ENCODE measurements at regions not wholly inside any gene's neighbourhood (a gene's known extent, or its start where the extent isn't known, plus 50 kb on each side); places are given as distances from the start of the nearest gene placed in this dataset.

- no peaks in the 10 kb centered on the region for H3K27me3 ChIP-seq (ENCODE audit: control insufficient read depth in 1 of 2, insufficient read depth in 2 of 2, low read length in 2 of 2)
- H3K27ac ChIP-seq (ENCODE audit: low read depth in 2 of 2, low read length in 1 of 2), result no peak overlapping the region
- no peak overlapping the region for H3K4me3 ChIP-seq (ENCODE audit: low read depth in 1 of 2, low read length in 2 of 2)
- H3K9me3 ChIP-seq (ENCODE audit: control insufficient read depth in 2 of 2, insufficient read depth in 1 of 2, low read depth in 1 of 2, low read length in 1 of 2), result no peaks in the 10 kb centered on the region
- no peaks in the 10 kb centered on the region for H3K4me1 ChIP-seq (ENCODE audit: control insufficient read depth in 2 of 2, insufficient read depth in 2 of 2, low read length in 1 of 2)
- H3K36me3 ChIP-seq (ENCODE audit: control insufficient read depth in 2 of 2, insufficient read depth in 2 of 2, low read length in 1 of 2), result no peaks in the 10 kb centered on the region
- WGBS, 2 donors, result 74 to 75% methylated on average over 6 of the region's 6 CpGs
Observed at GRCh38 chr10:61124756-61125530, 181.0 kb upstream of the RHOBTB1 start.

- no peaks in the 10 kb centered on the region for H3K27me3 ChIP-seq (ENCODE audit: control insufficient read depth in 1 of 2, insufficient read depth in 2 of 2, low read length in 2 of 2)
- WGBS, 2 donors, result 91 to 93% methylated on average over 2 of the region's 2 CpGs
- no peaks in the 10 kb centered on the region for H3K36me3 ChIP-seq (ENCODE audit: control insufficient read depth in 2 of 2, insufficient read depth in 2 of 2, low read length in 1 of 2)
- H3K27ac ChIP-seq (ENCODE audit: low read depth in 2 of 2, low read length in 1 of 2), result no peak overlapping the region
- no peaks in the 10 kb centered on the region for H3K4me1 ChIP-seq (ENCODE audit: control insufficient read depth in 2 of 2, insufficient read depth in 2 of 2, low read length in 1 of 2)
- H3K9me3 ChIP-seq (ENCODE audit: control insufficient read depth in 2 of 2, insufficient read depth in 1 of 2, low read depth in 1 of 2, low read length in 1 of 2), result no peaks in the 10 kb centered on the region
- no peak overlapping the region for H3K4me3 ChIP-seq (ENCODE audit: low read depth in 1 of 2, low read length in 2 of 2)
Observed at GRCh38 chr10:61120805-61121204, 176.8 kb upstream of the RHOBTB1 start.

GRCh38 chr10:61119573-61119972, 175.6 kb upstream of the RHOBTB1 start:
- Histone ChIP-seq H3K27ac (ENCODE audit: low read depth in 2 of 2, low read length in 1 of 2) (no peak overlapping the region), H3K36me3 (ENCODE audit: control insufficient read depth in 2 of 2, insufficient read depth in 2 of 2, low read length in 1 of 2) (no peaks in the 10 kb centered on the region), H3K4me1 (ENCODE audit: control insufficient read depth in 2 of 2, insufficient read depth in 2 of 2, low read length in 1 of 2) (no peaks in the 10 kb centered on the region), H3K27me3 (ENCODE audit: control insufficient read depth in 1 of 2, insufficient read depth in 2 of 2, low read length in 2 of 2) (no peaks in the 10 kb centered on the region), H3K4me3 (ENCODE audit: low read depth in 1 of 2, low read length in 2 of 2) (no peak overlapping the region), H3K9me3 (ENCODE audit: control insufficient read depth in 2 of 2, insufficient read depth in 1 of 2, low read depth in 1 of 2, low read length in 1 of 2) (no peaks in the 10 kb centered on the region)
- WGBS, 2 donors, result 67 to 76% methylated on average over 1 of the region's 1 CpG

- Histone ChIP-seq H3K27me3 (ENCODE audit: control insufficient read depth in 1 of 2, insufficient read depth in 2 of 2, low read length in 2 of 2) (no peaks in the 10 kb centered on the region), H3K4me3 (ENCODE audit: low read depth in 1 of 2, low read length in 2 of 2) (no peak overlapping the region), H3K4me1 (ENCODE audit: control insufficient read depth in 2 of 2, insufficient read depth in 2 of 2, low read length in 1 of 2) (no peaks in the 10 kb centered on the region), H3K36me3 (ENCODE audit: control insufficient read depth in 2 of 2, insufficient read depth in 2 of 2, low read length in 1 of 2) (no peaks in the 10 kb centered on the region), H3K9me3 (ENCODE audit: control insufficient read depth in 2 of 2, insufficient read depth in 1 of 2, low read depth in 1 of 2, low read length in 1 of 2) (no peaks in the 10 kb centered on the region), H3K27ac (ENCODE audit: low read depth in 2 of 2, low read length in 1 of 2) (no peak overlapping the region)
Observed at GRCh38 chr10:61115897-61116296, 171.9 kb upstream of the RHOBTB1 start.

GRCh38 chr10:61112771-61113170, 168.8 kb upstream of the RHOBTB1 start:
- no peaks in the 10 kb centered on the region for H3K36me3 ChIP-seq (ENCODE audit: control insufficient read depth in 2 of 2, insufficient read depth in 2 of 2, low read length in 1 of 2)
- no peak overlapping the region for H3K4me3 ChIP-seq (ENCODE audit: low read depth in 1 of 2, low read length in 2 of 2)
- H3K27me3 ChIP-seq (ENCODE audit: control insufficient read depth in 1 of 2, insufficient read depth in 2 of 2, low read length in 2 of 2), result no peaks in the 10 kb centered on the region
- H3K9me3 ChIP-seq (ENCODE audit: control insufficient read depth in 2 of 2, insufficient read depth in 1 of 2, low read depth in 1 of 2, low read length in 1 of 2), result no peaks in the 10 kb centered on the region
- H3K27ac ChIP-seq (ENCODE audit: low read depth in 2 of 2, low read length in 1 of 2), result no peak overlapping the region
- no peaks in the 10 kb centered on the region for H3K4me1 ChIP-seq (ENCODE audit: control insufficient read depth in 2 of 2, insufficient read depth in 2 of 2, low read length in 1 of 2)

GRCh38 chr10:61110936-61111335, 167.0 kb upstream of the RHOBTB1 start:
- Histone ChIP-seq H3K27ac (ENCODE audit: low read depth in 2 of 2, low read length in 1 of 2) (no peak overlapping the region), H3K4me1 (ENCODE audit: control insufficient read depth in 2 of 2, insufficient read depth in 2 of 2, low read length in 1 of 2) (no peaks in the 10 kb centered on the region), H3K9me3 (ENCODE audit: control insufficient read depth in 2 of 2, insufficient read depth in 1 of 2, low read depth in 1 of 2, low read length in 1 of 2) (no peaks in the 10 kb centered on the region), H3K36me3 (ENCODE audit: control insufficient read depth in 2 of 2, insufficient read depth in 2 of 2, low read length in 1 of 2) (no peaks in the 10 kb centered on the region), H3K4me3 (ENCODE audit: low read depth in 1 of 2, low read length in 2 of 2) (no peak overlapping the region), H3K27me3 (ENCODE audit: control insufficient read depth in 1 of 2, insufficient read depth in 2 of 2, low read length in 2 of 2) (no peaks in the 10 kb centered on the region)

GRCh38 chr10:61110188-61110844, 166.3 kb upstream of the RHOBTB1 start:
- 36 to 56% methylated on average over 1 of the region's 1 CpG for WGBS, 2 donors

GRCh38 chr10:61108915-61109314, 164.9 kb upstream of the RHOBTB1 start:
- Histone ChIP-seq H3K4me3 (ENCODE audit: low read depth in 1 of 2, low read length in 2 of 2) (no peak overlapping the region), H3K9me3 (ENCODE audit: control insufficient read depth in 2 of 2, insufficient read depth in 1 of 2, low read depth in 1 of 2, low read length in 1 of 2) (no peaks in the 10 kb centered on the region), H3K27me3 (ENCODE audit: control insufficient read depth in 1 of 2, insufficient read depth in 2 of 2, low read length in 2 of 2) (no peaks in the 10 kb centered on the region), H3K4me1 (ENCODE audit: control insufficient read depth in 2 of 2, insufficient read depth in 2 of 2, low read length in 1 of 2) (no peaks in the 10 kb centered on the region), H3K36me3 (ENCODE audit: control insufficient read depth in 2 of 2, insufficient read depth in 2 of 2, low read length in 1 of 2) (no peaks in the 10 kb centered on the region), H3K27ac (ENCODE audit: low read depth in 2 of 2, low read length in 1 of 2) (no peak overlapping the region)
- 92 to 95% methylated on average over 3 of the region's 3 CpGs for WGBS, 2 donors

More at GRCh38 chr10:61110188-61110844, 166.3 kb upstream of the RHOBTB1 start:
- Histone ChIP-seq H3K36me3 (ENCODE audit: control insufficient read depth in 2 of 2, insufficient read depth in 2 of 2, low read length in 1 of 2) (no peaks in the 10 kb centered on the region), H3K27me3 (ENCODE audit: control insufficient read depth in 1 of 2, insufficient read depth in 2 of 2, low read length in 2 of 2) (no peaks in the 10 kb centered on the region), H3K27ac (ENCODE audit: low read depth in 2 of 2, low read length in 1 of 2) (no peak overlapping the region), H3K4me3 (ENCODE audit: low read depth in 1 of 2, low read length in 2 of 2) (no peak overlapping the region), H3K4me1 (ENCODE audit: control insufficient read depth in 2 of 2, insufficient read depth in 2 of 2, low read length in 1 of 2) (no peaks in the 10 kb centered on the region), H3K9me3 (ENCODE audit: control insufficient read depth in 2 of 2, insufficient read depth in 1 of 2, low read depth in 1 of 2, low read length in 1 of 2) (no peaks in the 10 kb centered on the region)

GRCh38 chr10:61100887-61101286, 156.9 kb upstream of the RHOBTB1 start:
- Histone ChIP-seq H3K9me3 (ENCODE audit: control insufficient read depth in 2 of 2, insufficient read depth in 1 of 2, low read depth in 1 of 2, low read length in 1 of 2) (no peaks in the 10 kb centered on the region), H3K36me3 (ENCODE audit: control insufficient read depth in 2 of 2, insufficient read depth in 2 of 2, low read length in 1 of 2) (no peaks in the 10 kb centered on the region), H3K27me3 (ENCODE audit: control insufficient read depth in 1 of 2, insufficient read depth in 2 of 2, low read length in 2 of 2) (no peaks in the 10 kb centered on the region), H3K4me1 (ENCODE audit: control insufficient read depth in 2 of 2, insufficient read depth in 2 of 2, low read length in 1 of 2) (no peaks in the 10 kb centered on the region), H3K4me3 (ENCODE audit: low read depth in 1 of 2, low read length in 2 of 2) (no peak overlapping the region), H3K27ac (ENCODE audit: low read depth in 2 of 2, low read length in 1 of 2) (no peak overlapping the region)
- 84 to 87% methylated on average over 5 of the region's 5 CpGs for WGBS, 2 donors

GRCh38 chr10:61099756-61100155, 155.8 kb upstream of the RHOBTB1 start:
- H3K4me1 ChIP-seq (ENCODE audit: control insufficient read depth in 2 of 2, insufficient read depth in 2 of 2, low read length in 1 of 2), result no peaks in the 10 kb centered on the region
- H3K36me3 ChIP-seq (ENCODE audit: control insufficient read depth in 2 of 2, insufficient read depth in 2 of 2, low read length in 1 of 2), result no peaks in the 10 kb centered on the region
- peaks cover 0 to 2% of the 10 kb centered on the region in 2 donors for H3K27me3 ChIP-seq (ENCODE audit: control insufficient read depth in 1 of 2, insufficient read depth in 2 of 2, low read length in 2 of 2)
- 40 to 48% methylated on average over 4 of the region's 4 CpGs for WGBS, 2 donors
- no peak overlapping the region for H3K27ac ChIP-seq (ENCODE audit: low read depth in 2 of 2, low read length in 1 of 2)
- no peak overlapping the region for H3K4me3 ChIP-seq (ENCODE audit: low read depth in 1 of 2, low read length in 2 of 2)
- H3K9me3 ChIP-seq (ENCODE audit: control insufficient read depth in 2 of 2, insufficient read depth in 1 of 2, low read depth in 1 of 2, low read length in 1 of 2), result no peaks in the 10 kb centered on the region
